GM12878 (cell line): ENCODE measurements at regions not wholly inside any gene's neighbourhood (a gene's known extent, or its start where the extent isn't known, plus 50 kb on each side); places are given as distances from the start of the nearest gene placed in this dataset.

Experiments used
- ATAC-seq: fragments of 200-7000 bp; cut with Tn5 transposase; 3 replicates; pipeline ENCODE4 v1.9.1; 2020; ENCODE audit warnings: mild to moderate bottlenecking, moderate library complexity
- BruUV-seq: library from RNA; stranded (reverse); fragments of 400-500 nt; replicated peaks from 2 replicates; lab custom pipeline; 2021; lab: Mats Ljungman, UMichigan
- CTCF ChIA-PET: fragments of 300-600 bp; sonication (Branson Sonifier 250); formaldehyde crosslinking; extraction: SDS; loops from one replicate; lab custom pipeline; 2021; ENCODE audit warnings: inconsistent platforms; lab: Yijun Ruan, JAX
- POLR2A ChIA-PET: fragments of 350-600 bp; formaldehyde crosslinking; extraction: SDS; loops from one replicate; lab custom pipeline; 2021; ENCODE audit warnings: inconsistent platforms; lab: Charles Lee
- RAD21 ChIA-PET: fragments of 300-600 bp; sonication (Branson Sonifier 250); formaldehyde crosslinking; loops from one replicate; lab custom pipeline; 2023; ENCODE audit warnings: antibody characterized with exemption; ENCODE audit not compliant: unreplicated experiment; lab: Charles Lee
- SMC1A ChIA-PET: fragments of 300-600 bp; sonication (Branson Sonifier 250); formaldehyde crosslinking; loops from one replicate; lab custom pipeline; 2023; ENCODE audit not compliant: unreplicated experiment, uncharacterized antibody; lab: Charles Lee
- DNase-seq: peaks from one replicate; pipeline ENCODE4 v3.0.0-alpha.2; 2011; ENCODE audit warnings: low read depth, low spot score
- FAIRE-seq: peaks from 3 replicates; lab custom pipeline; 2011; peaks lifted over from hg19 to GRCh38; lab: Jason Lieb, UNC
- H2AFZ ChIP-seq: 2 replicates; pipeline ENCODE4 v1.6.0; 2011; ENCODE audit warnings: low read depth, low read length, control low read depth; ENCODE audit not compliant: control insufficient read depth
- H3K27ac ChIP-seq: 2 replicates; pipeline ENCODE4 v1.5.1; 2011; ENCODE audit warnings: control low read depth; ENCODE audit not compliant: control insufficient read depth, insufficient read depth
- H3K27me3 ChIP-seq, 2 experiments: replicated peaks in 1 of 2; 2 replicates each; pipeline versions ENCODE4 v1.6.0 to v1.6.1; 2011; ENCODE audit warnings: low read length in 1 of 2; ENCODE audit not compliant: control insufficient read depth in 2 of 2, insufficient read depth in 2 of 2
- H3K36me3 ChIP-seq, 2 experiments: 2 replicates each; pipeline ENCODE4 v1.5.1; 2011; ENCODE audit warnings: low read length in 1 of 2; ENCODE audit not compliant: control insufficient read depth in 2 of 2, insufficient read depth in 2 of 2
- H3K4me1 ChIP-seq: 2 replicates; pipeline ENCODE4 v1.6.1; 2011; ENCODE audit warnings: mild to moderate bottlenecking, low read length, moderate library complexity, mixed read lengths; ENCODE audit not compliant: control insufficient read depth, insufficient read depth
- H3K4me2 ChIP-seq: 2 replicates; pipeline ENCODE4 v1.6.0; 2011; ENCODE audit warnings: control low read depth; ENCODE audit not compliant: control insufficient read depth, insufficient read depth
- H3K4me3 ChIP-seq: fragments of 200-600 bp; sonication (generic); 2 replicates; pipeline ENCODE4 v1.5.1; 2016
- H3K79me2 ChIP-seq: 2 replicates; pipeline ENCODE4 v1.6.0; 2011; ENCODE audit warnings: low read length; ENCODE audit not compliant: control insufficient read depth, insufficient read depth
- H3K9ac ChIP-seq: 2 replicates; pipeline ENCODE4 v1.8.0; 2011; ENCODE audit warnings: low read length, control low read depth, mixed read lengths; ENCODE audit not compliant: control insufficient read depth, insufficient read depth
- H3K9me3 ChIP-seq: replicated peaks from 3 replicates; pipeline ENCODE4 v1.5.1; 2011; ENCODE audit warnings: mild to moderate bottlenecking, low read length; ENCODE audit not compliant: control insufficient read depth, insufficient read depth
- H4K20me1 ChIP-seq: 2 replicates; pipeline ENCODE4 v1.6.0; 2011; ENCODE audit not compliant: control insufficient read depth, insufficient read depth
- BCL11A ChIP-seq: IDR thresholded peaks from 2 replicates; pipeline ENCODE4 v1.6.1; 2011; ENCODE audit warnings: low read depth, low read length
- IRF4 ChIP-seq: IDR thresholded peaks from 2 replicates; pipeline ENCODE4 v1.6.1; 2011; ENCODE audit warnings: low read depth, low read length
- MLLT1 ChIP-seq: fragments of 450-650 bp; IDR thresholded peaks from 2 replicates; pipeline ENCODE4 v1.6.1; 2016; ENCODE audit warnings: mild to moderate bottlenecking
- MTA2 ChIP-seq: fragments of 450-650 bp; IDR thresholded peaks from 2 replicates; pipeline ENCODE4 v1.6.1; 2016; ENCODE audit warnings: low read depth, mild to moderate bottlenecking, moderate library complexity
- POLR2A ChIP-seq: IDR thresholded peaks from 2 replicates; pipeline ENCODE4 v1.6.1; 2011; ENCODE audit warnings: low read depth, mild to moderate bottlenecking, low read length
- RB1 ChIP-seq: fragments of 450-650 bp; formaldehyde crosslinking; IDR thresholded peaks from 2 replicates; pipeline ENCODE4 v1.6.1; 2017; ENCODE audit warnings: mild to moderate bottlenecking, borderline replicate concordance
- SPI1 ChIP-seq: IDR thresholded peaks from 2 replicates; pipeline ENCODE4 v1.6.1; 2011; ENCODE audit warnings: low read depth, mild to moderate bottlenecking, low read length, moderate library complexity, borderline replicate concordance; ENCODE audit not compliant: insufficient read depth
- SREBF2 ChIP-seq: IDR thresholded peaks from 2 replicates; pipeline ENCODE4 v1.6.1; 2012; ENCODE audit warnings: mild to moderate bottlenecking, low read length
- SUZ12 ChIP-seq: fragments of 200-600 bp; sonication (generic); IDR thresholded peaks from one replicate; pipeline ENCODE4 v1.6.1; 2018; ENCODE audit warnings: antibody characterized with exemption, mild to moderate bottlenecking; ENCODE audit not compliant: unreplicated experiment
- WGBS: methylation state at CpG from one replicate; pipeline ENCODE4 v1.1.6; 2016; ENCODE audit warnings: low lambda C conversion rate; ENCODE audit not compliant: insufficient replicate concordance, insufficient coverage; ENCODE audit errors: missing lambda C conversion rate; 5-methylcytosine and 5-hydroxymethylcytosine counted together
- in situ Hi-C: fragments of 300-500 bp; cut with MboI; formaldehyde crosslinking; loops from 9 replicates; pipeline ENCODE4 v1.14.3; 2018; ENCODE audit warnings: mixed read lengths
- intact Hi-C: fragments of 100-400 bp; cut with micrococcal nuclease; formaldehyde crosslinking; loops from one replicate; pipeline ENCODE4 v1.14.2; 2022; ENCODE audit not compliant: unreplicated experiment

- intact Hi-C loops (no loop called here), in situ Hi-C loops (no loop called here)
- CTCF ChIA-PET, result no interaction called here
- Histone ChIP-seq H3K27me3 (no peaks in the 10 kb centered on the region), H3K4me1 (peaks cover 3% of the 10 kb centered on the region; the same call in 1 of the 2 replicates), H3K36me3 (no peaks in the 10 kb centered on the region), H3K4me2 (no peak overlapping the region), H2AFZ (0 out of 2 replicates have a peak overlapping the region, but pooled peaks have one; percentile 7), H3K4me3 (no peak overlapping the region), H3K27ac (no peak overlapping the region), H3K9ac (no peak overlapping the region), H4K20me1 (no peaks in the 10 kb centered on the region), H3K79me2 (no peaks in the 10 kb centered on the region), H3K9me3 (no peaks in the 10 kb centered on the region; the same call in 2 of the 3 replicates)
- POLR2A ChIA-PET, result no interaction called here
- TF ChIP-seq SPI1 (peak; percentile 89), MTA2 (0 out of 2 replicates have a peak, but pooled peaks have one; percentile 15), SUZ12 (no peak)
- FAIRE-seq, result no peak
- 11% methylated on average over 6 of the region's 6 CpGs for WGBS
- peak; percentile 2 for DNase-seq
- RAD21 ChIA-PET, result interaction anchor here (1.1 kb wide), 1 partner anchor 22 kb away, joined by 3 read pairs; no protein-coding TSS in a partner anchor
- BruUV-seq, result no TSS peak
- SMC1A ChIA-PET, result interaction anchor here (0.6 to 1.2 kb wide), 2 partner anchors 9 to 1006 kb away, joined by 3 read pairs; no protein-coding TSS in a partner anchor
- peak; percentile 56 for ATAC-seq
These were observed 190.9 kb downstream of the ICE1 start for GRCh38 chr5:5613261-5613990.

GRCh38 chr5:5612096-5612495 is 189.6 kb downstream of the ICE1 start:
- H3K4me1 ChIP-seq, result peaks cover 3% of the 10 kb centered on the region; the same call in 1 of the 2 replicates
- H3K36me3 ChIP-seq, result no peaks in the 10 kb centered on the region
- H3K4me3 ChIP-seq, result no peak overlapping the region
- H3K9ac ChIP-seq, result no peak overlapping the region
- H3K27me3 ChIP-seq, result no peaks in the 10 kb centered on the region
- no peaks in the 10 kb centered on the region for H4K20me1 ChIP-seq
- SMC1A ChIA-PET, result interaction anchor here (1.1 kb wide), 1 partner anchor 94 kb away, joined by 3 read pairs; no protein-coding TSS in a partner anchor
- 83% methylated on average over 2 of the region's 2 CpGs for WGBS
- no peak for ATAC-seq
- CTCF ChIA-PET, result interaction anchor here (0.7 kb wide), 1 partner anchor 175 kb away, joined by 3 read pairs; no protein-coding TSS in a partner anchor
- RAD21 ChIA-PET, result no interaction called here
- TF ChIP-seq RB1 (no peak), IRF4 (no peak), BCL11A (no peak), MLLT1 (no peak), POLR2A (no peak), SREBF2 (no peak)
- FAIRE-seq, result no peak
- H2AFZ ChIP-seq, result no peak overlapping the region
- POLR2A ChIA-PET, result no interaction called here
- H3K27ac ChIP-seq, result no peak overlapping the region
- no TSS peak for BruUV-seq
- no peaks in the 10 kb centered on the region; the same call in 2 of the 3 replicates for H3K9me3 ChIP-seq
- DNase-seq, result no peak
- in situ Hi-C loops, result no loop called here
- H3K79me2 ChIP-seq, result no peaks in the 10 kb centered on the region
- no peak overlapping the region for H3K4me2 ChIP-seq
- intact Hi-C loops, result no loop called here
